COLO668 (cell line): ENCODE measurements at regions not wholly inside any gene's neighbourhood (a gene's known extent, or its start where the extent isn't known, plus 50 kb on each side); places are given as distances from the start of the nearest gene placed in this dataset.

Experiments
- DNase-seq: peaks from one replicate; lab custom pipeline; 2025; ENCODE audit not compliant: unreplicated experiment; lab: John Stamatoyannopoulos, UW

DNA sequence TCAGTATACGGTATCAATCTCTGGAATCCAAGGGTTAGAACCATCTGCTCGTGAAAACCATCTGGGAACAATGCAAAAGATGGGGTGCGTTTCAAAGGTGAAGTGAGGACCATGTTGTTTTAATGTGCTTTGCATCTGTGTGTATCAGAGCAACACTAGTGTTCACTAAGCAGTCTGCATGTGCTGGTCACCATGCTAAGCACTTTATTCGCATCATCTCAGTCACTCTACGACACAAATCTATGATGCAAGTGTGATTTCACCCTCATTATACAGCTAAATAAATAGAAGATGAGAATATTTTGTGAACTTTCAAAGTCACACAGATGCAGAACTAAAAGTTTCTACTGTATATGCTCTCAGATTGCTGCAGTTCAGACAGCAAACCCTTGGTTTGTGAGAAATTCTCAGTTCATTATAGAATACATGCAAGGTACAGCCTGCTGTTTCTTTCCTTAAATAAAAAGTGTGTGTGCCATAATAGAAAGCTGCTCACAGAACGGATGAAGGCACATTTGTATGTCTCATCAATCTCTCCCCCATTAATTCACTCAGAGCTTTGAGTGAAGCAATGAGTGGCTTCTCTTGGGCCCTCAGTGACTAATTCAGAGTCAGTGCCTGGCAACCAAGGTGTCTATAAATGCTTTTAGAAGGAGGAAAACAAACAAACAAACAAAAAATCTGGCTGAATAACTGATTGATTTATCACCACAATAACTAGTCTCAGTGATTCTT, 652.8 kb upstream of the SOX11 start:
- DNase-seq: no peak

DNA sequence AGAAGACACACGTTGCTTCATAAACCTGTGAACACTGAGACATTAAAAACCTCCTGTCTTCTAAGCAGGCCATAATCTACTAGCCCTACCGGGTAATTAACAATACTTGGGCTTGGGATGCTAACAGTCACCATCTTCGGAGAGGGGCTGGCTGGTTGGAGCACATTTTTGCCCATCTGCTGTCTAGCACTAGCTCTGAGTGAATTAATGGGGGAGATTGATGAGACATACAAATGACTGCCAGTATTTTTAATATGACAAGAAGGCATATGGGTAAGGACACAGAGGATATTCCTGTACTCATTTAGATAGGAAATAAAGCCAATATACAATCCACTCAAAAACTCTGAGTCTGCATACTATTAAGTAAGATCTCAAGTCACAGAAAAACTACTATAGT, 651.6 kb upstream of the SOX11 start:
- no peak for DNase-seq

DNA sequence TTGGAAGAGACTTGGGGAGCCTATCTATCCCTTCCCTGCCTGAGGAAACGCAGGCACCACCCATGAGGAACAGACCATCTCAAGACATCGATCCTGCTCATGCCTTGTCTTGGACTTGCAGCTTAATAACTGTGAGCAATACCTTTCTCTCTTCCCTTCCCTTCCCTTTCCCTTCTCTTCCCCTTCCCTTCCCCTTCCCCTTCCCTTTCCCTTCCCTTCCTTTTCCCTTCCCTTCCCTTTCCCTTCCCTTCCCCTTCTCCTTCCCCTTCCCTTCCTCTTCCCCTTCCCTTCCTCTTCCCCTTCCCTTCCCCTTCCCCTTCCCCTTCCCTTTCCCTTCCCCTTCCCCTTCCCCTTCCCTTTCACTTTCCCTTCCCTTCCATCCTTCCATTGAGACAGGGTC, 650.7 kb upstream of the SOX11 start:
- DNase-seq: no peak

DNA sequence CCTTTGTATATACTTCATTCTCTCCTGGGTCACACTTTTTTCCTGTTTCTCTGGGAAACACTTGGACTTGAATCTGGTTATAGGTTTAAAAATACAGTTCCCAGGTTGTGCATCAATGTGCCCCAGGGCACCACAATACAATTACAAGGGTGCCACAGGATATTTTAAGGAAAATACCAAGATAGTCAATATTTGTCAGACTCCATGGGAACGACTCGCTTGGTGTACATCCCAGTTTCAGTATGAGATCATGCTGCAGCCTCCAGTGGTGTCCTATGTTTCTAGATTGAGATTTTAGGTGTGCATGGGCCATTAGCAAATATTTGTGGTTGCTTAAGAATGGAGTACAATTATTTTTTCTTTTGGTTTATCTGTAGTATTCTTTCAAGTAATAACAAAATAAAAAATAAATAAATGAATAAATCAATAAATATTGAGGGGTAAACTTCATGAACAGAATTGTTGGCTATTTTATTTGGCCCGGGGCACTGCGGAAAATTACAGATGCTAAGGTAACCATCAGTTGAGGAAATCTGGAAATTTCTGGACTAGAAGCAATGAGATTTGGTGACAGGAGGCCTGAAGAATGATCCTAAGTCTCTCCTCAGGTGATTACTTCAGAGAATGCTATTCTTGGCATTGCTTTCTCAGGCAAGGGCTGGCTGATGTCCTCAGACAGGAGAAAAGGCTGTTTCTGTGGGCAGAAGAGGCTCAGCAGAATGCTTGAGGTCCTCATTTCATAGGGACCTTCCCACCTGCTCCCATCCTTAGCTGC, 649.3 kb upstream of the SOX11 start:
- no peak for DNase-seq

- no peak for DNase-seq
Observed at GRCh38 chr2:5051300-5051699, 640.9 kb upstream of the SOX11 start.

GRCh38 chr2:5052905-5053304, 639.3 kb upstream of the SOX11 start:
- no peak for DNase-seq

- DNase-seq: peak; percentile 77
Observed at GRCh38 chr2:5057891-5058351, 634.3 kb upstream of the SOX11 start.

GRCh38 chr2:5060956-5061355, 631.2 kb upstream of the SOX11 start:
- DNase-seq: no peak

DNA sequence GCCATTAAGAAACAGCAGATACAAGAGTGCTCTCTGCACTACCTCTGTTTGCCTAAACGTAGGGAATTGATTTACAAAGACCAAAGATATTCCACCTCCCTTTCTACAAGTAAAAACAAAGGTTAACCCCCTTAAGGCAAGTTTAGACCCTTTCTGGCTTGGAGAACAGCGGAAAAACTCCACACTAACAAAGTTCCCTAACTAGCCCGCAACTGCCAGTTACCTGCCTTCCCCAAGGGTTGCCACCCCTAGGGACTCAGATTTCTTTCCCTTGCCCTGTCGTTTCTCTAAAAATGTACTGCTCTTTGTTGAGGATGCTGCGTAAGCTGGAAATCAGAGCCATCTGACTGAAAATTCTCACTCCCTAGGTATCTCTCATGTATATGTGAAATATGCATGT, 627.5 kb upstream of the SOX11 start:
- no peak for DNase-seq

DNA sequence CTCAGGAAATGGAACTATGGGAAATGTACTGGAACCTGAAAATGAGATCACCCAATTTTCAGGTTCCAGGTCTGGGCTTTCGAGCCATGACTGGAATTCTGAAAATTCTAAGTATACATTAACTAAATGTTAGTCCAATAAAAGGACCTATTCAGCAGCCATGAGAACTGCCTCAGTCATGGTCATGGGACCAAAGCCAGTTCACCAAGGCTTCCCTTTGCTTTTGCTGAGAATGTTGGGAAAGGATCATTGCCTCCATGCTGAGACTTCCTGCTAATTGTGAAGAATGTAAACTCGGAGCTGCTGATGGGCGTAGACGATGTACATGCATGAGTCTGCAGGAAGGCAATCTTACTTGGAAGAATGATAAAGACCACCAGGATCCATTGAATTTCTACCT, 624.4 kb upstream of the SOX11 start:
- no peak for DNase-seq

- DNase-seq: peak; percentile 13
Observed at GRCh38 chr2:5070257-5070656, 621.9 kb upstream of the SOX11 start.

DNA sequence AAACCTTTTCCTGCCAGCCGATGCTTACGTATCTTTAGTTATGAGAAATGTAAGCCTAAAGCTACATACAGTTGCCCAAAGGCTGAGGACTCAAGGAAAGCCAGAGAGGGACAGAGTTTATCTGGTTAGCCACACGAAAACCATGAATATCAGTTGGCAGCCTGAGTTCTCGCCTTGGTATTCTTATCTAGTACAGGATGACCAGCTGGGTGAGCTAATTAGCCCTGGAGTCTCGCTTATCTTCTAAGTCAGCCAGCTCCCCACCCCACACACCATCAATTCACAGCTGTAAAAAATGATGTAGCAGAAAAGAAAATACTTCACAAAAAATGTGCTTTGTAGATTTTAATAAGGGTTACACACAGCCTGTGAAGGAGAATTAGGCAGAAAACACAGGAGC, 617.5 kb upstream of the SOX11 start:
- DNase-seq: no peak

DNA sequence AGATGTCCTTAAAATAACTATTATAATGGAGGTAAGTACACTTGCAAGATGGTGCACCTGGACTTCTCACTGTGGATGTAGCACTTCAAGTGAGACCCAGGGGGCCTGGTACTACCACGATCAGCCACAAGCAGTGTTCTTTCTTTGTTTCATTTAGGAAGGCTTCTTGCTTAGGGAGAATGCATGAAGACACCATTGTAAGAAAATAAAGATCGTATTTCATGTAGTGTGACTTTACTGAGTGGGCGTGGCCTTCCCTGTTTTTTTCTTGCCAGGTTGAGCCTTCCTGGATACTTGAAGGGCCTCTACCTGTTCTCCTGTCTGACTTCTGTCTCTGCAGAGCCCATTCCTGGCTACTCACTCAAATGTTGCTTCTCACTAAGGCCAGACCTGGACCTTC, 615.6 kb upstream of the SOX11 start:
- no peak for DNase-seq

DNA sequence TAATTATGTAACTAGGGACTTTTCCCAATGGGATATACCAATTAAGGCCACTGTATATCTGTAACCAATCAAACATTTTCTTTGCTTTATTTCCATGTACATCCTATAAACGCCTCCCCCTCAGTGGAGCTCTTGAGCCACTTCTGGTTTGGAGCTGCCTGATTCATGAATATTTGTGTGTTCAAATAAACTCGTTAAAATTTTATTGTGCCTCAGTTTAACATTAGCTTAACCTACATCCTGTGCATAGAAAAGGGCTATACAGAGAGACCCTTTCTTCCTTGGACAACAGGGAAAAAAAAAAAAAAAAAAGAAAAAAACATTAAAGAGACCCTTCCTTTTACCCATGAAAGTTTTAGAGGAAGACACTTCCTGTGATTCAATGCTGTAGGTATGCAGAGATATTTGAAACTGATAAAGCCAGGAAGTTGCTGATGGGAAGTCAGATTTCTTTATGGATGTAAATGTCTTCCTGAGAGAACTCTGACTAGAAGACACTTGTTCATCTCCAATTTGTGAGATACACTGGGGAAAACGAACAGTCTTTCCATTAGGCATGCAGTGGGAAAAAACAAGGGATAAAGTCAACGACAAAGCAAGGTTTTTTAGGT, 614.6 kb upstream of the SOX11 start:
- DNase-seq: no peak

- no peak for DNase-seq
Observed at GRCh38 chr2:5083402-5083801, 608.8 kb upstream of the SOX11 start.

GRCh38 chr2:5089409-5089808, 602.8 kb upstream of the SOX11 start:
- DNase-seq: no peak

DNA sequence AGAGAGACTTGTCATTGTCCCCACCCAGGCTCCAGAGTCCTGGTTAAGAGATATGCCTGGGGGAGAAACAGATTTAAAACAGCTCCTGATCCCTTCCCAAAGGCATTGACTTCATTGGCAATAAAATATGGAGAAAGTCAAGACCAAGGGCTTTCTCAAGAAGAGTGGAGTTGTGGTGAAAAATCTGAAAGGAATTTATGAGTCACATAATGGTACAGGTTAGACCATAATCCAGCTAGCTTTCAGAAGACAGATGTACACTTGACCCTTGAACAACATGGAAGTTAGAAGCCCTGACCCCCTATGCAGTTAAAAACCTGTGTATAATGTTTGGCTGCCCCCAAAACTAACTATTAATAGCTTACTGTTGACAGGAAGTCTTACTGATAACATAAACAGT, 599.1 kb upstream of the SOX11 start:
- DNase-seq: no peak

DNA sequence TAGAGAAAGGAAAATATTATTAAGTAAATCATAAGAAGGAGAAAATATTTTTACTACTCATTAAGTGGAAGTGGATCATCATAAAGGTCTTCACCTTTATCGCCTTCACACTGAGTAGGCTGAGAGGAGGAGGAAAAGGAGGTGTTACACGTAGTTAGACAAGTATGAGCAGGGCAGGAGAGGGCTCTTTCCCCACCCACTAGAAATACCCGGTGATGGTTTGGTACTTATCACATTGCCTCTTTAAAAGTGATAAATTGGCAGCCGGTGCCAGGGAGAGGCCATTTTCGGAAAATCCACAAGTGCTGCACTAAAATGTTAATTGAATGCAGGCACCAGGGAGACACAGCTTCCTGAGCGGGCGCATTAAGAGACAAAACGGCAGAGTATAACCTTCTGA, 598.7 kb upstream of the SOX11 start:
- no peak for DNase-seq

- DNase-seq: no peak
Observed at GRCh38 chr2:5094192-5094591, 598.0 kb upstream of the SOX11 start.

DNA sequence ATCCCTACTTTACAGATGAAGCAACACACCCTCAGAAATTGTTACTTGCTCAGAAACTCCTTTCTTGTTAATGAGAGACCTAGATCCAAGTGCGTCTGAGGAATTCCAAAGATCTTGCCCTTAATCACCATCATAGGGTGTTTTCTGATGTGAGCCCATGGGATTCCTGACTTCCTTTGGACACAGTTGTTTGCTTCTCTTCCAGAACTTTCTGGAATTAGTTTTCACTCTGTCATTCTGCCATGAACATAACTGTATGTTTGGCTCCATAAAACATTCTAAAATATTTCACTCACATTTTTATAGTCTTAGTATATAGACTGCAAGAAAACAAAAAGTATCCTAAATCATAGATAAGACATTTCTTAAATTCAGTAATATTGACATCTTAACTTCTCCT, 593.9 kb upstream of the SOX11 start:
- DNase-seq: no peak

DNA sequence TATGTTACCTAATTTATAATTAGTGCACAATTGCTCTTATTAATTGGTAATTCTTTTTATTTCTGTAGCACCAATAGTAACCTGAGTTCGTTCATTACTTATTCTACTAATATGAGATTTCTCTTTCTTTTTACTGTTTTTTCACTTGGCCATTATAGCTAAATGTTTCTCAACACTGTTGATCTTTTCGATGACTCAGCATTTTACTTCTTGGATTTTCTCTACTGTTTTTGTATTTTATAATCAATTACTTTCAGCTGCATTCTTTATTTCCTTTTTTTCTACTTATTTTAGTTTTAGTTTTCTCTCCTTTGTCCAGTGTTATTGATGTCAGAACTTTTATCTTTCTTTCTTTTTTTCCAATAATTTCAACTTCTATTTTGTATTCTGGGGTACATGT, 589.4 kb upstream of the SOX11 start:
- no peak for DNase-seq

DNA sequence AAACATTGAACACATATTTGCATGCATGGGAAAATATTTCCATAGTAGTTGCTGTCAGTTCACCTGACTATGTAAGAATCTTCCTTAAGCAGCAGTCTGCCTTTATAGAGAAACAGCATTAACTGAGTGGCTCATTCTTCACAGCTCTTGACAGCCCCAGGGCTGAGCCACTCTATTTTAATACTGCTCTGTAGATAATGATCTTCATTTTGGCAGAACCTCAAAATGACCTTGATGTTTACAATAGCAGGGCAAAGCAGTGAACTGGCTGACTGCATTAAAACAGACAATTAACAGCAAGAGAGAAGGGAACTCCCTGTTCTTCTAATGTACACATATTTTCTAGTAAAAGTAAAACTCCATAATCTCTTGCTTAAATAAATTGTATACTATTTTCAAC, 580.6 kb upstream of the SOX11 start:
- peak; percentile 9 for DNase-seq
